PC-9 (cell line): ENCODE measurements at regions not wholly inside any gene's neighbourhood (a gene's known extent, or its start where the extent isn't known, plus 50 kb on each side); places are given as distances from the start of the nearest gene placed in this dataset.

ENCODE experiments used
- BruUV-seq: library from RNA; stranded (reverse); fragments of 400-500 nt; replicated peaks from 2 replicates; lab custom pipeline; 2021; lab: Mats Ljungman, UMichigan
- CTCF ChIA-PET: fragments of 300-600 bp; sonication (Branson Sonifier 250); formaldehyde crosslinking; loops from one replicate; lab custom pipeline; 2022; ENCODE audit warnings: antibody characterized with exemption; lab: Charles Lee
- POLR2A ChIA-PET: fragments of 300-600 bp; sonication (Branson Sonifier 250); formaldehyde crosslinking; loops from one replicate; lab custom pipeline; 2022; ENCODE audit warnings: antibody characterized with exemption; ENCODE audit not compliant: unreplicated experiment; lab: Charles Lee
- DNase-seq, 2 experiments: peaks; one replicate each; pipeline versions ENCODE4 v3.0.0 to v3.0.0-alpha.2; 2015 to 2022; ENCODE audit warnings: mixed read lengths in 1 of 2
- H2AFZ ChIP-seq: fragments of 200-600 bp; sonication (generic); 2 replicates; pipeline ENCODE4 v1.8.1; 2017; ENCODE audit warnings: antibody characterized with exemption
- H3F3A ChIP-seq: fragments of 200-600 bp; sonication (generic); 2 replicates; pipeline ENCODE4 v1.8.1; 2017; ENCODE audit warnings: antibody characterized with exemption, mild to moderate bottlenecking, low read depth; ENCODE audit not compliant: insufficient read depth
- H3K27ac ChIP-seq: fragments of 200-600 bp; sonication (generic); 2 replicates; pipeline ENCODE4 v1.6.1; 2016; ENCODE audit warnings: mixed run types
- H3K27me3 ChIP-seq: fragments of 200-600 bp; sonication (generic); 2 replicates; pipeline ENCODE4 v1.6.1; 2016; ENCODE audit warnings: low read depth, mixed run types; ENCODE audit not compliant: insufficient read depth
- H3K36me3 ChIP-seq: fragments of 200-600 bp; sonication (generic); 2 replicates; pipeline ENCODE4 v1.6.1; 2016; ENCODE audit warnings: low read depth, mixed run types
- H3K4me1 ChIP-seq: fragments of 200-600 bp; sonication (generic); replicated peaks from 2 replicates; pipeline ENCODE4 v1.6.1; 2016; ENCODE audit warnings: mixed run types; ENCODE audit not compliant: insufficient read depth
- H3K4me2 ChIP-seq: fragments of 200-600 bp; sonication (generic); 2 replicates; pipeline ENCODE4 v1.6.1; 2017; ENCODE audit warnings: mixed run types
- H3K4me3 ChIP-seq: fragments of 200-600 bp; sonication (generic); 2 replicates; pipeline ENCODE4 v1.6.1; 2016; ENCODE audit warnings: mixed run types
- H3K79me2 ChIP-seq: fragments of 200-600 bp; sonication (generic); 2 replicates; pipeline ENCODE4 v1.6.1; 2017; ENCODE audit warnings: low read depth, mixed run types
- H3K9me2 ChIP-seq: fragments of 200-600 bp; sonication (generic); 2 replicates; pipeline ENCODE4 v1.8.1; 2017; ENCODE audit warnings: mild to moderate bottlenecking; ENCODE audit not compliant: insufficient read depth
- H3K9me3 ChIP-seq: fragments of 200-600 bp; sonication (generic); 2 replicates; pipeline ENCODE4 v1.8.1; 2016; ENCODE audit warnings: low read depth; ENCODE audit not compliant: insufficient read depth
- H4K20me1 ChIP-seq: fragments of 200-600 bp; sonication (generic); 2 replicates; pipeline ENCODE4 v1.8.1; 2017; ENCODE audit not compliant: insufficient read depth
- CTCF ChIP-seq: fragments of 200-600 bp; sonication (generic); conservative IDR thresholded peaks from 2 replicates; pipeline ENCODE4 v1.6.1; 2017; ENCODE audit warnings: mixed run types, antibody characterized with exemption, mild to moderate bottlenecking, moderate library complexity
- EZH2 ChIP-seq: fragments of 200-600 bp; sonication (generic); IDR thresholded peaks from 2 replicates; pipeline ENCODE4 v1.8.0; 2017; ENCODE audit warnings: antibody characterized with exemption, low read depth
- intact Hi-C: fragments of 100-400 bp; cut with micrococcal nuclease; formaldehyde crosslinking; loops from one replicate; pipeline ENCODE4 v1.10.0; 2022; ENCODE audit not compliant: unreplicated experiment

DNA sequence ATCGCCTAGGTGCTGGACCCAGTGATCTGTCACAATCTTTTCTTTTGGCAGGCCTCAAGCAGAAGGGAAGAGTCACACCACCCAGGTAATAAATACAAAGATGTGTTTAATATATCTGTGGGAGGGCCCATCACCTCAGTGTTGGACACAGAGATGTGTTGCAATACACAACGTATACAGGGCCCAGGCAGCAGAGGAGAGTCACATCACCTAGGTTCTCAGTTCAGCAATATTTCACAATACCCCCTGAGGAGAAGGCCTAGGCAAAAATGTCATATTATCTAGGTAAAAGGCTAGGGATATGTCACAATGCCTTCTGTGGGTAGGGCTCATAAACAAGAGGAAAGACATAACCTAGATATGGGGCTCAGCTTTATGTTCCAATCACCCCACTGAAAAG, 53.5 kb upstream of the ZNF728 start:
- H3K79me2 ChIP-seq = no peaks in the 10 kb centered on the region
- H2AFZ ChIP-seq = no peak overlapping the region
- no TSS peak for BruUV-seq
- H3K4me3 ChIP-seq = no peak overlapping the region
- no peaks in the 10 kb centered on the region for H3K4me1 ChIP-seq
- no peaks in the 10 kb centered on the region for H3K36me3 ChIP-seq
- H4K20me1 ChIP-seq = no peaks in the 10 kb centered on the region
- DNase-seq = no peak
- ChIA-PET CTCF (no interaction called here), POLR2A (no interaction called here)
- no peaks in the 10 kb centered on the region for H3K9me2 ChIP-seq
- no peaks in the 10 kb centered on the region for H3F3A ChIP-seq
- no peaks in the 10 kb centered on the region; the same call in 1 of the 2 replicates for H3K9me3 ChIP-seq
- H3K27me3 ChIP-seq = no peaks in the 10 kb centered on the region
- H3K27ac ChIP-seq = no peak overlapping the region
- no peak overlapping the region for H3K4me2 ChIP-seq
- intact Hi-C loops = no loop called here
- TF ChIP-seq EZH2 = no peak

GRCh38 chr19:23055946-23056345, 53.0 kb upstream of the ZNF728 start:
- CTCF ChIA-PET = no interaction called here

DNA sequence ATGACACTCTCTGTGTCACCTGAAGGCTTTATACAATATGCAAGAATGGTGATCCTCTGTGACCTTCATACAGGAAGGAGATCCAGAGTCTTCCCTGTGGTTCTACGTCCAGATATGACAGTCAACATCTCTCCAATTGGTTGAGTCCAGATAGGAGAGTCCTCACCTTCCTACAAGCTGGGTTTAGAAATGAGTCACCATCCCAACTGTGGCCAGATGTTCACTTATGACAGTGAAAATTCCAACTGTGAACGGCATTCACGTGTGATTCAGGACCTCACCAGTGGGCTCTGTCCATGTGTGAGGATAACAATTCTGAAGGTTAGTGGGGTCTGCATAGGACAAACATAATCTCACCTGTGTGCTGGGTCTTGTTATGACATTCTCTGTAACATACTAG, 52.5 kb upstream of the ZNF728 start:
- Histone ChIP-seq H3F3A (no peaks in the 10 kb centered on the region), H3K27me3 (no peaks in the 10 kb centered on the region), H3K79me2 (no peaks in the 10 kb centered on the region), H3K9me3 (no peaks in the 10 kb centered on the region; the same call in 1 of the 2 replicates), H2AFZ (no peak overlapping the region), H3K4me2 (no peak overlapping the region), H3K27ac (no peak overlapping the region), H3K4me3 (no peak overlapping the region), H3K9me2 (no peaks in the 10 kb centered on the region), H3K36me3 (no peaks in the 10 kb centered on the region), H3K4me1 (no peaks in the 10 kb centered on the region), H4K20me1 (no peaks in the 10 kb centered on the region)
- ChIA-PET CTCF (no interaction called here), POLR2A (no interaction called here)
- TF ChIP-seq CTCF (no peak), EZH2 (no peak)
- intact Hi-C loops = no loop called here
- no peak for DNase-seq
- no TSS peak for BruUV-seq

More at GRCh38 chr19:23055946-23056345, 53.0 kb upstream of the ZNF728 start:
- Histone ChIP-seq H3F3A (no peaks in the 10 kb centered on the region), H3K4me3 (no peak overlapping the region), H3K9me2 (no peaks in the 10 kb centered on the region), H3K27me3 (no peaks in the 10 kb centered on the region), H3K4me2 (no peak overlapping the region), H3K27ac (no peak overlapping the region), H2AFZ (no peak overlapping the region), H3K4me1 (no peaks in the 10 kb centered on the region), H3K79me2 (no peaks in the 10 kb centered on the region), H3K36me3 (no peaks in the 10 kb centered on the region), H3K9me3 (no peaks in the 10 kb centered on the region; the same call in 1 of the 2 replicates), H4K20me1 (no peaks in the 10 kb centered on the region)
- no peak for TF ChIP-seq EZH2
- TF ChIP-seq CTCF = no peak
- BruUV-seq = no TSS peak
- no peak for DNase-seq
- intact Hi-C loops = no loop called here
- POLR2A ChIA-PET = no interaction called here

GRCh38 chr19:23054456-23054855, 51.5 kb upstream of the ZNF728 start:
- no peaks in the 10 kb centered on the region for H4K20me1 ChIP-seq
- H2AFZ ChIP-seq = no peak overlapping the region
- no peaks in the 10 kb centered on the region for H3F3A ChIP-seq
- no peaks in the 10 kb centered on the region for H3K9me2 ChIP-seq
- no peak overlapping the region for H3K4me3 ChIP-seq
- ChIA-PET CTCF (no interaction called here), POLR2A (no interaction called here)
- no peaks in the 10 kb centered on the region for H3K4me1 ChIP-seq
- no peaks in the 10 kb centered on the region for H3K27me3 ChIP-seq
- H3K79me2 ChIP-seq = no peaks in the 10 kb centered on the region
- H3K27ac ChIP-seq = no peak overlapping the region
- H3K4me2 ChIP-seq = no peak overlapping the region
- intact Hi-C loops = no loop called here
- no peaks in the 10 kb centered on the region for H3K36me3 ChIP-seq
- no peak for TF ChIP-seq EZH2
- TF ChIP-seq CTCF = no peak
- BruUV-seq = no TSS peak
- H3K9me3 ChIP-seq = no peaks in the 10 kb centered on the region; the same call in 1 of the 2 replicates
- no peak for DNase-seq
